GM23338 (cell line): ENCODE measurements at regions not wholly inside any gene's neighbourhood (a gene's known extent, or its start where the extent isn't known, plus 50 kb on each side); places are given as distances from the start of the nearest gene placed in this dataset.

ENCODE experiments used
- ATAC-seq: fragments of 200-7000 bp; cut with Tn5 transposase; 3 replicates; pipeline ENCODE4 v1.9.1; 2020
- DNase-seq: peaks from one replicate; pipeline ENCODE4 v3.0.0-alpha.2; 2015; ENCODE audit warnings: low spot score
- H2AFZ ChIP-seq: fragments of 200-600 bp; sonication (generic); 2 replicates; pipeline ENCODE4 v1.8.0; 2016; ENCODE audit warnings: antibody characterized with exemption, mild to moderate bottlenecking, moderate library complexity
- H3F3A ChIP-seq: fragments of 200-600 bp; sonication (generic); replicated peaks from 2 replicates; pipeline ENCODE4 v1.8.0; 2017; ENCODE audit warnings: antibody characterized with exemption, mixed run types, low read depth
- H3K27ac ChIP-seq: fragments of 200-600 bp; sonication (generic); 2 replicates; pipeline ENCODE4 v1.6.1; 2016; ENCODE audit warnings: low read depth
- H3K27me3 ChIP-seq: fragments of 200-600 bp; sonication (generic); 2 replicates; pipeline ENCODE4 v1.8.0; 2016; ENCODE audit warnings: mild to moderate bottlenecking, mixed run types, moderate library complexity; ENCODE audit not compliant: insufficient read depth
- H3K36me3 ChIP-seq: fragments of 200-600 bp; sonication (generic); 2 replicates; pipeline ENCODE4 v1.8.0; 2016; ENCODE audit warnings: mild to moderate bottlenecking; ENCODE audit not compliant: insufficient read depth
- H3K4me1 ChIP-seq: fragments of 200-600 bp; sonication (generic); 2 replicates; pipeline ENCODE4 v1.8.0; 2016; ENCODE audit warnings: mild to moderate bottlenecking, moderate library complexity; ENCODE audit not compliant: insufficient read depth
- H3K4me2 ChIP-seq: fragments of 200-600 bp; sonication (generic); 2 replicates; pipeline ENCODE4 v1.7.1; 2017; ENCODE audit warnings: mixed run types
- H3K4me3 ChIP-seq: fragments of 200-600 bp; sonication (generic); 2 replicates; pipeline ENCODE4 v1.6.1; 2016; ENCODE audit warnings: mixed run types
- H3K79me2 ChIP-seq: fragments of 200-600 bp; sonication (generic); replicated peaks from 2 replicates; pipeline ENCODE4 v1.8.0; 2017; ENCODE audit warnings: mild to moderate bottlenecking; ENCODE audit not compliant: insufficient read depth
- H3K9me2 ChIP-seq: fragments of 200-600 bp; sonication (generic); 2 replicates; pipeline ENCODE4 v1.8.0; 2017; ENCODE audit not compliant: insufficient read depth
- H4K20me1 ChIP-seq: fragments of 200-600 bp; sonication (generic); replicated peaks from 2 replicates; pipeline ENCODE4 v1.8.0; 2017; ENCODE audit warnings: mild to moderate bottlenecking; ENCODE audit not compliant: insufficient read depth
- H3K27ac Mint-ChIP-seq: 2 replicates; pipeline ENCODE4 v1.8.0; 2020; ENCODE audit warnings: inconsistent platforms, mild to moderate bottlenecking, moderate library complexity, mixed read lengths
- H3K27me3 Mint-ChIP-seq: 3 replicates; pipeline ENCODE4 v1.8.0; 2022; ENCODE audit warnings: low read depth, mild to moderate bottlenecking, moderate library complexity, mixed read lengths, inconsistent platforms; ENCODE audit not compliant: insufficient read depth, poor library complexity
- H3K36me3 Mint-ChIP-seq: 3 replicates; pipeline ENCODE4 v1.8.0; 2021; ENCODE audit warnings: low read depth, mild to moderate bottlenecking, inconsistent platforms, moderate library complexity, mixed read lengths
- H3K4me1 Mint-ChIP-seq: 3 replicates; pipeline ENCODE4 v1.8.0; 2020; ENCODE audit warnings: mild to moderate bottlenecking, inconsistent platforms, mixed read lengths
- H3K4me3 Mint-ChIP-seq: 3 replicates; pipeline ENCODE4 v1.8.0; 2021; ENCODE audit warnings: moderate library complexity, mild to moderate bottlenecking, inconsistent platforms, mixed read lengths
- H3K9me3 Mint-ChIP-seq: 3 replicates; pipeline ENCODE4 v1.8.0; 2020; ENCODE audit warnings: moderate library complexity, mild to moderate bottlenecking, inconsistent platforms, mixed read lengths
- CREB1 ChIP-seq: fragments of 250-450 bp; sonication (Bioruptor Pico); IDR thresholded peaks from 2 replicates; pipeline ENCODE4 v1.5.0; 2020; ENCODE audit warnings: low read depth, mild to moderate bottlenecking, moderate library complexity
- CTCF ChIP-seq, 2 experiments: fragments of 200-600 bp in 1 of 2; sonication (generic) in 1 of 2; conservative IDR thresholded peaks; 2 replicates each; pipeline versions ENCODE4 v1.5.1 to v1.6.1; 2016 to 2017; ENCODE audit warnings: antibody characterized with exemption in 2 of 2, low read depth in 2 of 2, mild to moderate bottlenecking in 2 of 2, moderate library complexity in 1 of 2
- ETS1 ChIP-seq: IDR thresholded peaks from 2 replicates; pipeline ENCODE4 v1.6.1; 2016; ENCODE audit warnings: antibody characterized with exemption
- EZH2 ChIP-seq: fragments of 200-600 bp; sonication (generic); IDR thresholded peaks from one replicate; pipeline ENCODE4 v1.8.0; 2017; ENCODE audit warnings: antibody characterized with exemption, mild to moderate bottlenecking, low read depth; ENCODE audit not compliant: unreplicated experiment
- EZH2phosphoT487 ChIP-seq: fragments of 200-600 bp; sonication (generic); IDR thresholded peaks from one replicate; pipeline ENCODE4 v1.8.1; 2018; ENCODE audit warnings: antibody characterized with exemption; ENCODE audit not compliant: unreplicated experiment
- JUNB ChIP-seq: IDR thresholded peaks from one replicate; pipeline ENCODE4 v1.6.1; 2016; ENCODE audit warnings: antibody characterized with exemption; ENCODE audit not compliant: unreplicated experiment
- POLR2AphosphoS5 ChIP-seq: IDR thresholded peaks from 2 replicates; pipeline ENCODE4 v1.6.1; 2016; ENCODE audit warnings: antibody characterized with exemption, low read depth
- REST ChIP-seq: IDR thresholded peaks from one replicate; pipeline ENCODE4 v1.6.1; 2018; ENCODE audit warnings: antibody characterized with exemption; ENCODE audit not compliant: unreplicated experiment
- STAT1 ChIP-seq: IDR thresholded peaks from one replicate; pipeline ENCODE4 v1.6.1; 2016; ENCODE audit warnings: antibody characterized with exemption; ENCODE audit not compliant: unreplicated experiment
- ZNF114 ChIP-seq: fragments of 250-450 bp; sonication (Bioruptor Pico); IDR thresholded peaks from 2 replicates; pipeline ENCODE4 v1.5.0; 2020; ENCODE audit warnings: mild to moderate bottlenecking, moderate library complexity
- ZNF331 ChIP-seq: fragments of 250-450 bp; sonication (Bioruptor Pico); IDR thresholded peaks from 2 replicates; pipeline ENCODE4 v1.5.0; 2020; ENCODE audit warnings: low read depth, mild to moderate bottlenecking, moderate library complexity
- ZNF462 ChIP-seq: fragments of 250-450 bp; sonication (Bioruptor Pico); IDR thresholded peaks from 2 replicates; pipeline ENCODE4 v1.5.0; 2020; ENCODE audit warnings: mild to moderate bottlenecking, moderate library complexity

GRCh38 chr1:56311766-56312165, 267.6 kb downstream of the PLPP3 start (continued):
- TF ChIP-seq EZH2phosphoT487 (no peak), ETS1 (no peak)

- ATAC-seq: no peak
- no peak overlapping the region for H3K27ac ChIP-seq
- no peaks in the 10 kb centered on the region for H3K4me1 ChIP-seq
- Mint-ChIP-seq H3K27me3 (no peaks in the 10 kb centered on the region), H3K9me3 (no peaks in the 10 kb centered on the region; the same call in 1 of the 3 replicates), H3K4me3 (no peak overlapping the region), H3K27ac (no peak overlapping the region), H3K36me3 (peaks cover 5% of the 10 kb centered on the region; the same call in 1 of the 3 replicates), H3K4me1 (peaks cover 3% of the 10 kb centered on the region; the same call in 2 of the 3 replicates)
- H4K20me1 ChIP-seq: no peaks in the 10 kb centered on the region
- H3K27me3 ChIP-seq: no peaks in the 10 kb centered on the region
- no peak for DNase-seq
- no peaks in the 10 kb centered on the region for H3K79me2 ChIP-seq
- no peaks in the 10 kb centered on the region for H3K9me2 ChIP-seq
- H2AFZ ChIP-seq: no peak overlapping the region
- no peaks in the 10 kb centered on the region for H3F3A ChIP-seq
- no peaks in the 10 kb centered on the region for H3K36me3 ChIP-seq
- H3K4me3 ChIP-seq: no peak overlapping the region
- no peak overlapping the region for H3K4me2 ChIP-seq
- TF ChIP-seq CTCF (conservative IDR thresholded peaks at IDR 0.05; ENCODE audit: low read depth in 2 of 2): no peak
- no peak for TF ChIP-seq JUNB
- no peak for TF ChIP-seq CREB1 (CRISPR knock-in tag)
- no peak for TF ChIP-seq STAT1
- TF ChIP-seq ZNF114: no peak
- TF ChIP-seq EZH2: no peak
- TF ChIP-seq REST: no peak
- no peak for TF ChIP-seq EZH2phosphoT487
- no peak for TF ChIP-seq ZNF331 (CRISPR knock-in tag)
- TF ChIP-seq ETS1: no peak
- TF ChIP-seq ZNF462 (CRISPR knock-in tag): no peak
- no peak for TF ChIP-seq POLR2AphosphoS5
These were observed 268.4 kb downstream of the PLPP3 start for GRCh38 chr1:56310945-56311344.
